Femur (tissue), 1 donor: ENCODE measurements at regions not wholly inside any gene's neighbourhood (a gene's known extent, or its start where the extent isn't known, plus 50 kb on each side); places are given as distances from the start of the nearest gene placed in this dataset.
"Not testable (repeated sequence)": the region's sequence is repeated elsewhere in the genome, so short reads cannot be mapped to it uniquely, and the experiment has no call there.

Experiments
- DNase-seq: peaks from one replicate; pipeline ENCODE4 v3.0.0-alpha.2; 2017

DNA sequence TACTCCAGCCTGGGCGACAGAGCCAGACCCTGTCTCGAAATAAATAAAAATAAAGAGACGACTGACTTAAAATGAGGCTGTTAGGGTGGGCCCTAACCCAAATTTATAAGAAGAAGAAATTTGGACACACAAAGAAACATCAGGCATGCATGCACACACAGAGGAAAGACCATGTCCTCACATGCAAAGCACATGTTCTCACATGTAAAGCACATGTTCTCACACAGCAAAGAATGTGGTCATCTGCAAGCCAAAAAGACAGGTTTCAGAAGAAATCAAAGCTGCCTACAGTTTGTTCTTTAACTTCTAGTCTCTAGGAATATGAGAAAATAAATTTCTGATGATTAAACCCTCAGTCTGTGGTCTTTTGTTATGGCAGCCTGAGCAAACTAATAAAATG is 132.3 kb upstream of the CRIM1 start:
- no peak for DNase-seq

DNA sequence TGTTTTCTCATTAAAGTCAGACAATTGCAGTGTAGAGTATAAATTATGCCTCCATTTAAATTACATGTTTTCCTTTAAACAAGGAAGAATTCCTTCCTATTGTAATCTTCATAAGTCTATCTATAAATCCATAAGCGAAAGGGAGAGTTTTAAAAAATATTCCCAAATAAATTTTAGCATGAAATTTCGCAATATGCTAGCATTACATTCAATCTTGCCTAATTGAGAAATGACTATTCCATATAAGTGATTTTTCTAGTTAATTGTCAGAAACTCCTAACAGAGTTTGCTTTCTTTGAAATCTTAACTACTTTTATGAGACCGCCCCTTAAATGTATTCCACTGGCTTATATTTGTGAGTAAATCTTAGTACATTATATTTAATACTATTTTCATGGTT is 133.1 kb upstream of the CRIM1 start:
- no peak for DNase-seq

DNA sequence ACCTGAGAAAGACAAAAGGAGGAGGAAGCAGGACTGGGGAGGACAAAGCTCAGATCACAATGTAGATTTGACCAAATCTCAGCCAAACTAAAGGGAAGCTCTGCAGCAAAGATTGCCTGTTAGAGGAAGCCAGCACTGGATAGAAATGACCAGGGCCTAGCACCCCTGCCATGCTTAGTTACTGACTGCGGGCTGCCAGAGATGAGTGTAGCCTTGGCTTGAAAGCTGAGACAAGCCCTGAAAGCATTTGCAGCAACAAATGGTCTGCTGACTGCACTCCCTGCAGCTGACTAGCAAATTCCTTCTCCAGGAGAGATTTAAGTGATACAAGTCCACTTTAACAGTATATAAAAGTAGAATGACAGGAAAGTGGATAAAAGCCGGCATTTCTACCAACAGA is 140.9 kb upstream of the CRIM1 start:
- no peak for DNase-seq

DNA sequence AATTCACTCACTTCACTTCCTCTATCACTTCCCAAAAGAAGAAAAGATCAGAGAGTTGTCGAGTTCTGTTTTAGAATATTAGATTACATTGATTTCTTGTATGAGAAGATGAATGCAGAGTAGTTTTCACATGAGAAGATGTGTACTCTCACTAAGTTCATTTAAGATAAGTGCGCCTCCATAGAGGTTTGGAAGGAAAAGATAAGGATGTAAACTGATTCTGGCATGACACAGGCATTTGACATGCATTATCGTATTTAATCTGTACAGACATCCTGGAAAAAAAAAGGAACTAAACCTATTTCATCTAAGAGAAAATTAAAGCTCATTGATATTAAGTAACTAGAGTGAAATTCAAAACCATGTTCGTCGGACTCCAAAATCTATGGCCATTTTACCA is 152.2 kb upstream of the CRIM1 start:
- DNase-seq = no peak

DNA sequence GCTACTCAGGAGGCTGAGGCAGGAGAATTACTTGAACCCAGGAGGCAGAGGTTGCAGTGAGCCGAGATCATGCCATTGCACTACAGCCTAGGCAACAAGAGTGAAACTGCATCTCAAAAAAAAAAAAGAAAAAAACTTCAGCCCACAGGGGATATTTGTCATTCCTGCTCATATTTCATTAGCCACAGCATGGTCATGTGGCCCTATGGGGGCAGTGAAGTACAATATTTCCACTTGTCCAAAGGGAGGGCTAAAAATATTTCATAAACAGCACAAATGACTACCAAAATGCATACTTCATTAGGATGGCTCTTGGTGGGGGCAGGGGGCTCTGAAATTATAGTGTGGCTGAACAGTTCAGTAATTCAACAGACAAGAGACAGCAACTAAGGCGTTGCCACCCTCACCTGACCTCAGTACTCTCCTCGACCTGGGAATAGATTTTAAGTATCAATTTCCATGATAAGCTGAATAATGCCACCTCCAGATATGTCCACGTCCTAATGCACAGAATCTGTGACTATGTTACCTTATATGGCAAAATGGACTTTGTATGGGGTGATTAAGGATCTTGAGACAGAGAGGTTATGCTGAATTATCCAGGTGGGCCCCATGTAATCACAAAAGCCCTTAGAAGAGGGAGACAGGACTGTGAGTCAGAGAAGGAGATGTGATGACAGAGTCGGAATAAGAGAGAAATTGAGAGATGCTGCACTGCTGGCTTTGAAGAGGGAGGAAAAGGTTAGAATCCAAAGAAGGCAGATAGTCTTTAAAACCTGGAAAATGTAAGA is 158.2 kb upstream of the CRIM1 start:
- DNase-seq = no peak

DNA sequence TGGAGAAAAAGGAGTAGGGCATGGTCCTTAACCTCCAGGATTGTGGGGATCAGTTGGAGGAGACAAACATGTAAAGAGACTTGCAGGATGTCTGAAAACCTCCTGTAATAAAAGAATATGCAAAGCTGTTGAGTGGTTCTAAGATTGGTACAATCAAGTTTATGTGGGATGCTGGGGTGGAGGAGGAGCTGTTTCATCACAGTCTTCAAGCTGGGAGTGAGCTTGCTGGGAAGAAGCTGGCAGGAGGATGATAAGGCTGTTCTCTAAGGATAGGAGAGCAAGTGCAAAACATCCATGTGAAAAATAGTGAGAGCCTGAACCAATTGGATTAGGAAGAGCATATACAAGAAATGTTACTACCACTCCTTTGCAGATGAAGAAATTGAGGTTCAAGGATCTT is 161.9 kb upstream of the CRIM1 start:
- no peak for DNase-seq

DNA sequence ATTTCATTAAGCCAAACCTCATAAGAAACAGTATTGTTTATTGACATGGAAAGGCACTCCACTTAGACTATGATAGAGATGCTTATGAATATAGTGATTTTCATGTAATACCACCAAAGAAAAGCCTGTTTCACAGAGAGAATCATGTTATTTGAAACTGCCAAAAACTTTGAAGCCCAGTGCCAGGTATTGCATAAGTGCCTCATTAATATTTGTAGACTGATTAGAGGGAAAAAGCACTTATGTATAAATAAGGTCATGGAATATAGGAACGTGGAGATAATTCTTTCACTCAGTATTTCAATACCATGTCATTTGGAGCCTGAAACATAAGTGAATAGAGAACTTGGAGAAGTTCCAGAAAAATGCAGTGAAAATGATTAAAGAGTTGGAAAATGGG is 162.6 kb upstream of the CRIM1 start:
- DNase-seq = no peak

DNA sequence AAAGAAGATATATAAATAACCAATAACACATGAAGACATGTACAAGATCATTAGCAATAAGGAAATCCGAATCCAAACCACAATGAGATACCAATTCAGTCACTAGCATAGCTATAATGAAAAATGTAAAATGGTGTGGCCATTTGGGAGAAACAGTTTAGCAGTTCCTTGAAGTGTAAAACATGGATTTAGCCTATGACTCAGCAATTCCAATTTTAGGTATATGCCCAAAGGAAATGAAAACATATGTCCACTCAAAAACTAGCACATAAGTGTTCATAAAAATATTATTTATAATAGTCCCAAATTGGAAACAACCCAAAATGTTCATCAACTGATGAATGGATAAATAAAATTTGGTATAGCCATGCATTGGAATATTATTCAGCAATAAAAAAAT is 165.5 kb upstream of the CRIM1 start:
- no peak for DNase-seq

DNA sequence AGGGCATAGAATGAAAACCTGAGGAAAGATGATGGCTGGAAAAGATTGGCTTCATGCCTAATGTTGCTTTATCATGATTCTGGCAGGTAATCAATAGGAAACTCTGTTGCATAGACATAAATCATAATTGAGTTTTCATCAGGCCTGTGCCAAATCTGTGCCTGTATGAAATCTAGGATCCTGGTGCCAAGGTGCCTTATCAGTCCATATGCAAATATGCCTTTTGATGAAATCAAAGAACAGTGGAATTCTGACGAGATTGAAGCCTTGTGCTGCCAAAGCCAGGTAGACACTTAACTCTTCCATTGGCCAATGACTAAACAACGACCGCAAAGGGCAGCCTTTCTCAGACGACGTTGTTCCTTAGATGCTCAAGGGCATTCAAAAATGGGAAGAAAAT is 170.0 kb upstream of the CRIM1 start:
- DNase-seq = no peak

DNA sequence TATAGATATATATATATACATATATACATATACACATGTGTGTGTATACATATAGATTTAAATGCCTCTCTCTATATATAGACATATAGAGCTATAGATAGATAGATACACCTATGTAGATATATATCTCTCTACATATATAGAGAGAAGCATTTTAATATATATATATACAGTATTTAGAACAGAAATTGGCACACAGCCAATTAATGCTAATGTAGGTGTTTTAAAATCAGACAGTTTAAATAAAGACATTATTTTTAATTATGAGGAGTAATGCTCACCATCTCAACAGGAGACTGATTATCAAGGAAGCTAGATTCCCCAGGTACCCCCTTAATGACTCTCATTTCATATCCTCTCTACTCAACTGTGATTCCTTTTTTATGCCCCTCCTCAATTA is 170.7 kb upstream of the CRIM1 start:
- no peak for DNase-seq

DNA sequence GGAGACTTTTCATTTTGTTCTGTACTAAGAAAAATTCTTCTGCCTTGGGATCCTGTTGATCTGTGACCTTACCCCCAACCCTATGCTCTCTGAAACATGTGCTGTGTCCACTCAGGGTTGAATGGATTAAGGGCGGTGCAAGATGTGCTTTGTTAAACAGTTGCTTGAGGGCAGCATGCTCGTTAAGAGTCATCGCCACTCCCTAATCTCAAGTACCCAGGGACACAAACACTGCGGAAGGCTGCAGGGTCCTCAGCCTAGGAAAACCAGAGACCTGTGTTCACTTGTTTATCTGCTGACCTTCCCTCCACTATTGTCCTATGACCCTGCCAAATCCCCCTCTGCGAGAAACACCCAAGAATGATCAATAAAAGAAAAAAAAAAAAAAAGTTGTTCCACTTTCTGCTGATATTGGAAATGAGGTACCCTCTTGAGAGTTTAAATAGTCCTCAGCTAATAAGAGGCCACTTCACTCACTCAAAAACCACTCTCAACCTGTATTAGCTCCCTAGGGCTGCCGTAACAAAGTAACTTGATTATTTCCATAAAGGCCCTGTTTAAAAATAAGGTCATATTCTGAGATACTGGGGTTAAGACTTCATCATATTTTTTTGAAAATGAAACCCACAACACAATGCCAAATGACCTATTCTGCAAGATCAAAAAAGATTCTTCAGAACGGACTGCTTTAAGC is 174.6 kb upstream of the CRIM1 start:
- DNase-seq = not testable (repeated sequence)

DNA sequence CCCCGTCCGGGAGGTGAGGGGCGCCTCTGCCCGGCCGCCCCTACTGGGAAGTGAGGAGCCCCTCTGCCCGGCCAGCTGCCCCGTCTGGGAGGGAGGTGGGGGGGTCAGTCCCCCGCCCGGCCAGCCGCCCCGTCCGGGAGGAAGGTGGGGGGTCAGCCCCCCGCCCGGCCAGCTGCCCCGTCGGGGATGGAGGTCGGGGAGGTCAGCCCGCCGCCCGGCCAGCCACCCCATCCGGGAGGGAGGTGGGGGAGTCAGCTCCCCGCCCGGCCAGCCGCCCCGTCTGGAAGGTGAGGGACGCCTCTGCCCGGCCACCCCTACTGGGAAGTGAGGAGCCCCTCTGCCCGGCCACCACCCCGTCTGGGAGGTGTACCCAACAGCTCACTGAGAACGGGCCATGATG is 175.3 kb upstream of the CRIM1 start:
- DNase-seq = not testable (repeated sequence)

DNA sequence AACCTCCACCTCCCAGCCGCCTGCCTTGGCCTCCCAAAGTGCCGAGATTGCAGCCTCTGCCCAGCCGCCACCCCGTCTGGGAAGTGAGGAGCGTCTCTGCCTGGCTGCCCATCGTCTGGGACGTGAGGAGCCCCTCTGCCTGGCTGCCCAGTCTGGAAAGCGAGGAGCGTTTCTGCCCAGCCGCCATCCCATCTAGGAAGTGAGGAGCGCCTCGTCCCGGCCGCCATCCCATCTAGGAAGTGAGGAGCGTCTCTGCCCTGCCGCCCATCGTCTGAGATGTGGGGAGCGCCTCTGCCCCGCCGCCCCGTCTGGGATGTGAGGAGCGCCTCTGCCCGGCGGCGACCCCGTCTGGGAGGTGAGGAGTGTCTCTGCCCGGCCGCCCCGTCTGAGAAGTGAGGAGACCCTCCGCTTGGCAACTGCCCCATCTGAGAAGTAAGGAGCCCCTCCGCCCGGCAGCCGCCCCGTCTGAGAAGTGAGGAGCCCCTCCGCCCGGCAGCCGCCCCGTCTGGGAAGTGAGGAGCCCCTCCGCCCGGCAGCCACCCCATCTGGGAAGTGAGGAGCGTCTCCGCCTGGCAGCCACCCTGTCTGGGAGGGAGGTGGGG is 175.8 kb upstream of the CRIM1 start:
- DNase-seq = not testable (repeated sequence)

DNA sequence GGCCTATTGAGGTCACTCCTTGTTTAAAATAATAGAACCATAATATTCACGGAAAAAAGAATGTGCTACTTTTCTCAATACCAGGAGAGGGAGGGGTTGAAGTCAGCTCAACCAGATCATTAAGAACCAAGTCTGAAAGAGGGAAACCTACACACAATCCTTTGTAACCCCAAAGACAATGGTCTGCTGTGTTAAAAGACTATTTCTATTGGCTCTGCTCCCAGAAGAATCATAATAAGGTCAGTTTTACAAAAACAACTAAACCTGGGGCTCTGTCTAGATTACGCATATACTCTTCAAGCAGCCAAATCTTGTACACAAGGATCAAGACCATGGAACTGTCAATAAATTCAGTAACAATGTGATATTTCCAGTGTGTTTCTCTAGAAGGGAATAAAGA is 177.2 kb upstream of the CRIM1 start:
- no peak for DNase-seq

DNA sequence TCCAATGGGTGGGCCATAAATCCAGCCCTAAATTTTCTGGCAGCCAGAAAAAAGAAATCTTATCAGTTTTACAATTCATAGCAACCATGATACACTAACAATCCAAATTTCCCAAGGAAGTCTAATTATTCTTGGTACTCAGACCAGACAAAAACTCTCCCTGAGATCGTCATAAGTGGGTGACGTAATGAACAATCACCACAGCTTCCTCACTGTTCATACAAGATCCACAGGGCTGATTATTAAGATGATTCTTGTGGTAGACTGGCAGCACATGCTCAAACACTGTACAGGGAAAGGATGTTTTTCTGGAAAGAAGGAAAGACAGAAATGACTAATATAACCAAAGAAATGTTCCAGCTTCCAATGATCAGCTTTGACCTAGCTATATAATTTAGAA is 178.3 kb upstream of the CRIM1 start:
- DNase-seq = no peak

DNA sequence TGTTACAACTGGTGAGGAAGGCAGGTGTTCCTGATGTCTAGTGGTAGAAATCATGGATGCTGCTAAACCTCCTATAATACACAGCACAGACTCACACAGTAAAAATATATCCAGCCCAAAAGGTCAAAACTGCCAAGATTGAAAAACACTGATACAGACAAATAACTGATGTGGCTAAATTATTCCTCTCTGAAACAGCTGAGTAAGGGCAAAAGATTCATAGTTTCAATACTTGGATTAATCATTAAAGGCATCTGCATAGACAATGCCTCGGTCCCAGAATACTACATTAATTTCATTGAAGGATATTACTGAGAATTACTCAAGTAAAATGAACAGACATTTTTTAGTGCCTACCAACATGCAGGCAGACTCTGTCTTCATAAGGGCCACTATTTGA is 180.7 kb upstream of the CRIM1 start:
- DNase-seq = no peak

DNA sequence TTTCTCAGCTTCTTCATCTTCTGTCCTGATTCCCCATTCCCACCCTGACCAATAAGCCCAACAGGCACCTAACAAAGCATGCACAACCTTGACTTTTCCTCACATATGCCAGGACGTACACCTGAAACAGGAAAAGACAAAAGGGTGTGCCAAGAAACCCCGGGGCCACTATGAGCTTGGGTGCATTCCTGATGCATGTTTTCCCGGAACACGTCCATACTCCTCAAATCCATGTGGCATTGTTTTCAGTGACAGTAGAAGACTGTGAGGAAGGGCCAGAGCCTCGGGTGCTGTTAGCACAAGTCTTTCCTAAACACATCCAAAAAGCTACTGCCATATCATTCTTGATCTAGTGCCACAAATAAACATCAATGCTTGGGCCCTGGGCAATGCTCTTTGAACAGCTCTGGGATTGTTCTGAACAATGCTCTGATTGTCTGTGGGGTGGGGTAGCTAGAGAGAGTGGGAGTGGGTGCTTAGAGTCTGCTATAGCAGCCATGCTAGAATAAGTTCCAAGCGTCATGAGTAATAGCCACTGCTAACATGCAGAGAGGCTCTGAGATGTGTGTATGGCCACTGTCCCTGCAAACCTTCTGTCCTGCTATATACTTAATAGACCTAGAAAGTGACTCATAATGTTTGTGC is 181.7 kb upstream of the CRIM1 start:
- no peak for DNase-seq

DNA sequence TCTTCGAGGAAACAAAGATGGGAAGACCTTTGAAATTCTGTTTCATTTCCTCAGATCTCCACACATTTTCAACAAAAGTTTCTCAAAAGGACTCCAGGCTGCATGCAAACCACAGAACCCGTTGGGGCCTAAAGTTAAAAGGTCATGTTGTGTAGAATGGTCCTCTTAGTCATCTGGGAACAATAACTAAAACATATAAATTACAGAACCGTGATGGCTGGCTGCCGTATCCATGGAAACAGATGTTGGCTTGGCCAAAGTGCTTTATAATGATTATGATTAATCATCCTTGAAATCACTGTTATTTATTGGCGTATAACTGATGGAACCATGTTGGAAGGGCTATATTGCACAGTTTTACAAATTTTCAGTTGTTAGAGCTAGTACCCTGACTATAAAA is 182.8 kb upstream of the CRIM1 start:
- no peak for DNase-seq

DNA sequence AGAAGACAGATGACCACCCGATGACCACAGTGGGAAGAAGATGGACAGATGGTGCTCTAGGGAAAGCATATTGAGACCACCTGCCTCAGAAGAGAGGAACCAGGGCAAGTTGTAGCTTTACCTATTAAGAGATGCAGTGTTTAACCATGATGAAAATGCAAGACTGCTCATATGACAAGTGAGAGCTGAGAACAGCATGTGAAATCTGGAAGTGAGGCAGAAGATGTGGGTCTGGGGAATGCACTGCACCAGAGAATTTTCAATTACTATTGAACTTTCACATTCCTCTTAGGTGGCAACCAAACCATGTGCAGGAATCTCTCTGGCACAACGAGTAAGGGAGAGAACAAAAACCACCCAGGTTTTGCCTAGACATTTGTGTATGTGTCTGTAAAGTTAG is 184.8 kb upstream of the CRIM1 start:
- no peak for DNase-seq

DNA sequence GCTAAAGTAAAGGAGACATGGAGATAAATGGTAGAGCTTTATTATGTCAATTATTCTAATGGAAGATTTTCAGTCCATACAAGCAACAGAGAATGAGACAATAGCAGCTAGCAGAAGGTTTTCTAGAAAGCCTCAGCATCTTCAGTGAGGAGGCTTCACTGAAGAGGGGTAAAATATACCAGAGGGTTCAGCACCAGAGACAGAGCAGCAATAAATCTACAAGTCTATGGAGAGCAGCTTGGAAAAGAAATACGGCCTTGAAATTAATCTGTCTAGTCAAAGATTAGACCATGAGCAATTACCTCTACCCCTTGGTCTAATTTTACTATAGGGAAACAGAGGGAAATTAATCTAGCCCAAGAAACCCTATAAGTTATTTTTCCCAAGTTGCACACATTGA is 185.7 kb upstream of the CRIM1 start:
- no peak for DNase-seq

DNA sequence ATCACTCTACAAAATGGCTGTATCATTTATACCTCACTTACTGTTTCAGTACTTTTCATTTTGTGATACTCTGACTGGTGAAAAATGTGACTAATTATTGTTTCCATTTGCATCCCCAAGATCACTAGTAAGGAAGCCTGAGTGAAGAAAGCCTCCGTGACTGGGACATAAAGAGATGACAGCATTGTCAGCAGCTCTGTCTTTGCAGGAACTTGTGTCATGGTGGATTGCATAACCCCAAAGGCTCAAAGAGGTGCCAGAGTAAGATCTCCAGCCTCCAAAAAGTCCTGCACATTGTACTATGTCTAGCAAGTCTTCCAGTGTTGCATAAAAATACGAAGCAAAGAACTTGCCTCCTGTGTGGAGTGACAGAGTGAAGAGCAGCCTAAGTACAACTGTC is 187.5 kb upstream of the CRIM1 start:
- no peak for DNase-seq

DNA sequence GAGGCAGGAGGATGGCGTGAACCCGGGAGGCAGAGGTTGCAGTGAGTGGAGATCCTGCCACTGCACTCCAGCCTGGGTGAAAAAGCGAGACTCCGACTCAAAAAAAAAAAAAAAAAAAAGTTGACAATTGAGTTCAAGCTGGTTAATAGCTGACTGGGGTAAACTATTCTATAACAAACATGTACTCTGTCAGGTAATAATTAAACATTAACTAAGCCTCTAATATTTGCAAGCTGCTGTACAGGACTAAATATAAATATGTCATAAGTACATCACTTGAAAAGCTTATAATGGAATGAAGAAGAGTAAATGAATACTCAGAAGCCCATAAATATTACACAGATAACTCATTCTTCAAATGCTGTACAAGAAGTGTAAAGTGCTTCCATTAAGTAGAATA is 190.4 kb upstream of the CRIM1 start:
- no peak for DNase-seq

DNA sequence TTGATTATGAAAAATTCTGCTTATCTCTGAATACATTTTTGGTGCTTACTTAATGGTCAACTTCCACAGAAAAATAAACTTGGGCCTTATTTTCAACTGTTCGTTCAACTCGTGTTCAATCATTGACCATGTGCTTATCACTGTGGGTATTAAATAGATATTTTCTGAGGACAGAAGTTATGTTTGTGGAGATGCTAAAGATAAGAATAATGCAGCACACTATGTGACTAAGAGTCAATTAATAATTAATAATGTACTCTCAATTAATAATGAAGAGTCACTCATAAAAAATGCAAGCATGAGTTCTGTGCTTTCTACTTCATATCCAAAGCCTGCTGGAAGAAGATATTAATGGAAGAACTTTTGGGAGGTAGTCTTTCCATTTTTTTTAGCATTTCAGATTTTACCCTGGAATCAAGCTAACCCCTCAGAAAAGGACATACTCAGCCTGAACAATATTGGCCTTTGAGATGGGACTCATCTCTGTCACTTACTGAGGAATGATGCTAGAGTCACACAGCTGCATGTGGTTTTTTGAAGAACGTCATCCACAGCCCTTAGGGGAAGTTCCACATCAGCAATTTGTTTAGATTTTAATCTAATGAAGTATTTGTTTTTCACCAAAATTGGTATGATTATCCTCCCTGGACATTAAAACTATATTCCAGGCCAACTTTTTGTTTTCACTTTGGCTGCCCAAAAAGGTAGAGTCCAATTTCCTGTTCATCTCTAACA is 191.9 kb upstream of the CRIM1 start:
- DNase-seq = no peak
